Prostate gland (tissue), 2 donors: ENCODE measurements at regions not wholly inside any gene's neighbourhood (a gene's known extent, or its start where the extent isn't known, plus 50 kb on each side); places are given as distances from the start of the nearest gene placed in this dataset.
"Not testable (repeated sequence)": the region's sequence is repeated elsewhere in the genome, so short reads cannot be mapped to it uniquely, and the experiment has no call there.

Experiments used
- DNase-seq: peaks from one replicate; pipeline ENCODE4 v3.0.0-alpha.2; 2019; ENCODE audit warnings: low spot score
- H3K27ac ChIP-seq, 2 donors: fragments of 200-600 bp; sonication (generic); 2 replicates each; pipeline ENCODE4 v1.5.1; 2017 to 2019
- H3K27me3 ChIP-seq: fragments of 200-600 bp; sonication (generic); replicated peaks from 2 replicates; pipeline ENCODE4 v1.5.1; 2019; ENCODE audit not compliant: insufficient read depth
- H3K36me3 ChIP-seq, 2 donors: fragments of 200-600 bp; sonication (generic); 1 replicate in 1 of 2; 2 replicates in 1 of 2; pipeline versions ENCODE4 v1.5.1 to v1.8.1; 2017 to 2019
- H3K4me1 ChIP-seq: fragments of 200-600 bp; sonication (generic); replicated peaks from 2 replicates; pipeline ENCODE4 v1.5.1; 2019
- H3K4me3 ChIP-seq, 2 donors: fragments of 200-600 bp; sonication (generic); 2 replicates each; pipeline ENCODE4 v1.5.1; 2017 to 2019
- H3K9me3 ChIP-seq: fragments of 200-600 bp; sonication (generic); 2 replicates; pipeline ENCODE4 v1.5.1; 2017
- WGBS: methylation state at CpG from one replicate; pipeline ENCODE4 v1.1.5; 2018; 5-methylcytosine and 5-hydroxymethylcytosine counted together
- intact Hi-C: fragments of 100-400 bp; cut with DNase I; formaldehyde crosslinking; loops from one replicate; pipeline ENCODE4 v1.14.2; 2022

DNA sequence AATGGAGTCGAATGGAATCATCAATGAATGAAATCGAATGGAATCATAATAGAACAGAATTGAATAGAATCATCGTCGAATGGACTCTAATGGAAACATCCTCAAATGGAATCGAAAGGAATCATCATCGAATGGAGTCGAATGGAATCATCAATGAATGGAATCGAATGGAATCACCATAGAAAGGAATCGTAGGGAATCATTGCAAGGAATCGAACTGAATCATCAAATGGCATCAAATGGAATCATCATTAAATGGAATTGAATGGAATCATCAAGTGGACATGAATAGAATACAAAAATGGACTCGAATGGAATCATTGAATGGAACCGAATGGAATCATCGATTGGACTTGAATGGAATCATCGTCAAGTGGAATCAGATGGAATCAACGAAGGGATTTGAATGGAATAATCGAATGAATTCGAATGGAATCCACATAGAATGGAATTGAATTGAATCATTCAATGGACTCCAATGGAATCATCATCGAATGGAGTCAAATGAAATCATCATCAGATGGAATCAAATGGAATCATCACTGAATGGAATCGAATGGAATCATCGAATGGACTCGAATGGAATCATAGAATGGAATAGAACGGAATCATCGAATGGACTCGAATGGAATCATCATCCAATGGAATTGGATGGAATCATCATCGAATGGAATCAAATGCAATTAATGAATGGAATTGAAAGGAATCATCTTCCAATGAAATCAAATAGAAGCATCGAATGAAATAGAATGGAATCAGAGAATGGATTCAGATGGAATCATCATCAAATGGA, 228.1 kb downstream of the SHCBP1 start:
- H3K4me3 ChIP-seq, H3K9me3 ChIP-seq, H3K27me3 ChIP-seq, intact Hi-C loops, H3K27ac ChIP-seq, H3K4me1 ChIP-seq, H3K36me3 ChIP-seq: not testable (repeated sequence)
- peak; percentile 77 for DNase-seq
- WGBS: 74% methylated on average over 26 of the region's 26 CpGs

DNA sequence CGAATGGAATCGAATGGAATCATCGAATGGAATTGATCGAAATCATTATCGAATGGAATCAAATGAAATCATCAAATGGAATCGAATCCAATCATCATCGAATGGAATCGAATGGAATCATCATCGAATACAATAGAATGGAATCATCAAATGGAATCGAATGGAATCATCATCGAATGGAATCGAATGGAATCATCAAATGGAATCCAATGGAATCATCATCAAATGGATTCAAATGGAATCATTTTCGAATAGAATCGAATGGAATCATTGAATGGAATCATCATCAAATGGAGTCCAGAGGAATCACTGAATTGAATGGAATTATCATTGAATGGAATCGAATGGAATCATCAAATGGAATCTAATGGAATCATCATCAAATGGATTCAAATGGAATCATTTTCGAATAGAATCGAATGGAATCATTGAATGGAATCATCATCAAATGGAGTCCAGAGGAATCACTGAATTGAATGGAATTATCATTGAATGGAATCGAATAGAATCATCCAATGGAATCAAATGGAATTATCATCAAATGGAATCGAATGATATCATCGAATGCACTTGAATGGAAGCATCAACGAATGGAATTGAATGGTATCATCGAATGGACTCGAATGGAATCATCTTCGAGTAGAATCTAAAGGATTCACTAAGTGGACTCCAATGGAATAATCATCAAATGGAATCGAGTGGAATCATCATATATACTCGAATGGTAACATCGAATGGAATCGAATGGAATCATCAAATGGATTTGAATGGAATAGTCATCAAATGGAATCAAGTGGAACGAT, 230.3 kb downstream of the SHCBP1 start:
- H3K4me1 ChIP-seq, H3K9me3 ChIP-seq, intact Hi-C loops, H3K27ac ChIP-seq, H3K27me3 ChIP-seq, H3K4me3 ChIP-seq: not testable (repeated sequence)
- peak; percentile 92 for DNase-seq
- 76% methylated on average over 29 of the region's 29 CpGs for WGBS
- H3K36me3 ChIP-seq: peaks cover 0 to 11% of the 10 kb centered on the region in 2 donors

DNA sequence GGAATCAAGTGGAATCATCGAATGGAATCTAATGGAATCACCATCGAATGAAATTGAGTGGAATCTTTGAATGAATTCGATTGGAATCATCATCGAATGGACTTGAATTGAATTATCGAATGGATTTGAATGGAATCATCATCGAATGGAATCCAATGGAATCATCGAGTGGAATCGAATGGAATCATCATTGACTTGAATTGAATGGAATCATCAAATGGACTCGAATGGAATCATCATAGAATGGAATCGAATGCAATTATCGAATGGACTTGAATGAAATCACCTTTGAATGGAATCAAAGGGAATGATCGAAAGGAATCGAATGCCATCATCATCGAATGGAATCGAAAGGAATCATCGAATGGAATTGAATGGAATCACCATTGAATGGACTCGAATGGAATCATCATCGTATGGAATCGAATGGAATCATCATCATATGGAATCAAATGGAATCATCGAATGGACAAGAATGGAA, 231.6 kb downstream of the SHCBP1 start:
- intact Hi-C loops, H3K27me3 ChIP-seq, H3K4me1 ChIP-seq, H3K9me3 ChIP-seq: not testable (repeated sequence)
- Histone ChIP-seq H3K27ac (peak overlapping the region in 1 of 2 donors; percentile 0), H3K4me3 (peak overlapping the region; percentile 0), H3K36me3 (peaks cover 0 to 11% of the 10 kb centered on the region in 2 donors)
- WGBS: 78% methylated on average over 20 of the region's 20 CpGs
- peak; percentile 100 for DNase-seq

DNA sequence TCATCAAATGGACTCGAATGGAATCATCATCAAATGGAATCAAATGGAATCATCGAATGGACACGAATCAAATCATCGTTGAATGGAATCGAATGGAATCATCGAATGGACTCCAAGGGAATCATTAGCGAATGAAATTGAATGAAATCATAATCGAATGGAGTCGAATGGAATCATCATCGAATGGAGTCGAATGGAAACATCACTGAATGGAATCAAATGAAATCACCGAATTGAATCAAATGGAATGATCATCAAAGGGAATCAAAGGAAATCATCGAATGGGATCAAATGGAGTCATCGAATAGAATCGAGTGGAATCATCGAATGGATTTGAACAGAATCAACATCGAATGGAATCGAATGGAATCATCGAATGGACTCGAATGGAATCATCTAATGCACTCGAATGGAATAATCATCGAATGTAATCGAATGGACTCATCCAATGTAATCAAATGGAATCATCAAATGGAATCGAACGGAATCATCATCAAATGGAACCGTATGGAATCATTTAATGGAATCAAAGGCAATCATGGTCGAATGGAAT, 232.2 kb downstream of the SHCBP1 start:
- H3K4me3 ChIP-seq, DNase-seq, H3K4me1 ChIP-seq, H3K9me3 ChIP-seq, H3K27me3 ChIP-seq, H3K27ac ChIP-seq, intact Hi-C loops: not testable (repeated sequence)
- WGBS: 77% methylated on average over 27 of the region's 27 CpGs
- peaks cover 0 to 11% of the 10 kb centered on the region in 2 donors for H3K36me3 ChIP-seq

DNA sequence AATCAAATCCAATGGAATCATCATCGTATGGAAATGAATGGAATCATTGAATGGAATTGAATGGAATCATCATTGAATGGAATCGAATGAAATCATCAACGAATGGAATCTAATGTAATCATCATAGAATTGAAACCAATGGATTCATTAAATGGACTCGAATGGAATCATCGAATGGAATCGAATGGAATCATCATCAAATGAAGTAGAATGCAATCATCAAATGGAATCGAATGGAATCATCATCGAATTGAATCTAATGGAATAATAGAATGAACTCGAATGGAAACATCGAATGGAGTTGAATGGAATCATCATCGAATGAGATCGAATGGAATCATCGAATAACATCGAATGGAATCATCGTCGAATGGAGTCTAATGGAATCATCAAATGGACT, 232.8 kb downstream of the SHCBP1 start:
- H3K9me3 ChIP-seq, H3K4me3 ChIP-seq, H3K27me3 ChIP-seq, DNase-seq, H3K4me1 ChIP-seq, H3K27ac ChIP-seq, intact Hi-C loops: not testable (repeated sequence)
- H3K36me3 ChIP-seq: peaks cover 0 to 11% of the 10 kb centered on the region in 2 donors
- 75% methylated on average over 16 of the region's 16 CpGs for WGBS

DNA sequence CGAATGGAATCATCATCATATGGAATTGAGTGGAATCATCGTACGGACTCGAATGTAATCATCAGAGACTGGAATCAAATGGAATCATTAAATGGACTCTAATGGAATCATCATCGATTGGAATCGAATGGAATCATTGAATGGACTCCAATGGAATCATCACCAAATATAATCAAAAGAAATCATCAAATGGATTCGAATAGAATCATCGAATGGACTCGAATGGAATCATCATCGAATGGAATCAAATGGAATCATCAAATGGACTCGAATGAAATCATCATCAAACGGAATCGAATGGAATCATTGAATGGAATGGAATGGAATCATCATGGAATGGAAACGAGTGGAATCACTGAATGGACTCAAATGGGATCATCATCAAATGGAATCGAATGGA, 233.5 kb downstream of the SHCBP1 start:
- H3K27ac ChIP-seq, H3K9me3 ChIP-seq, H3K27me3 ChIP-seq, intact Hi-C loops, H3K4me1 ChIP-seq, H3K4me3 ChIP-seq: not testable (repeated sequence)
- peak; percentile 100 for DNase-seq
- H3K36me3 ChIP-seq: peaks cover 0 to 11% of the 10 kb centered on the region in 2 donors
- WGBS: 66% methylated on average over 15 of the region's 15 CpGs

DNA sequence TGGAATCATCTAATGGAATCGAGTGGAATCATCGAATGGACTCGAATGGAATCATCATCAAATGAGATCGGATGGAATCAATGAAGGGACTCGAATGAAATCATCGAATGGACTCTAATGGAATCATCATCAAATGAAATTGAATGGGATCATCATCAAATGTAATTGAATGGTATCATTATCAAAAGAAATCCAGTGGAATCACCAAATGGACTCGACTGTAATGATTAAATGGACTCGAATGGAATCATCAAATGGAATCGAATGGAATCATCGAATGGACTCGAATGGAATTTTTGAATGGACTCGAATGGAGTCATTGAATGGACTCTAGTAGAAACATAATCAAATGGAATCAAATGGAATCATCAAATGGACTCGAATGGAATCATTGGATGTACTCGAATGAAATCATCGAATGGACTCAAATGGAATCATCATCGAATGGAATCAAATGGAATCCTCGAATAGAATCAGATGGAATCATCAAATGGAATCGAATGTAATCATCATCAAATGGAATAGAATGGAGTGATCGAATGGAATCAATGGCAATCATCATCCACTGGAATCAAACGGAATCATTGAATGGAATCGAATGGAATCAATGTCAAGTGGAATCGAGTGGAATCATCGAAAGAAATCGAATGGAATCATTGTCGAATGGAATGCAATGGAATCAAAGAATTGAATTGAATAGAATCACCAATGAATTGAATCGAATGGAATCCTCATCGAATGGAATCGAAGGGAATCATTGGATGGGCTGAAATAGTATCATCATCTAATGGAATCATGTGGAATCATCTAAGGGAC, 234.2 kb downstream of the SHCBP1 start:
- intact Hi-C loops, H3K9me3 ChIP-seq, H3K27me3 ChIP-seq, H3K4me1 ChIP-seq: not testable (repeated sequence)
- 72% methylated on average over 28 of the region's 28 CpGs for WGBS
- peak overlapping the region; percentile 0 for H3K4me3 ChIP-seq
- peaks cover 0 to 11% of the 10 kb centered on the region in 2 donors for H3K36me3 ChIP-seq
- DNase-seq: peak; percentile 91
- peak overlapping the region in 1 of 2 donors; percentile 0 for H3K27ac ChIP-seq

DNA sequence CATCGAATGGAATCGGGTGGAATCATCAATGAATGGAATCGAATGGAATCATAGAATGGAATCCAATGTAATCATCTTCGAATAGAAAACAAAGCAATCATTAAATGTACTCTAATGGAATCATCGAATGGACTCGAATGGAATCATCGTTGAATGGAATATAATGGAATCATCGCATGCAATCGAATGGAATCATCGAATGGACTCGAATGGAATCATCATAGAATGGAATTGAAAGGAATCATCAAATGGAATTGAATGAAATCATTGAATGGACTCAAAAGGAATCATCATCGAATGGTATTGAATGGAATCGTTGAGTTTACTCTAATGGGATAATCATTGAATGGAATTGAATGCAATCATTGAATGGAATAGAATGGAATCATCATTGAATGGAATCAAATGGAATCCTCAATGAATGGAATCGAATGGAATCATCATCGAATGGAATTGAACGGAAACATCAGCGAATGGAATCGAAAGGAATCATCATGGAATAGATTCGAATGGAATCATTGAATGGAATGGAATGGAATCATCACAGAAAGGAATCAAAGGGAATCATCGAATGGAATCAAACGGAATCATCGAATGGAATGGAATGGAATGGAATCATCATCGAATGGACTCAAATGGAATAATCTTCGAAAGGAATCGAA, 234.9 kb downstream of the SHCBP1 start:
- not testable (repeated sequence) for DNase-seq

DNA sequence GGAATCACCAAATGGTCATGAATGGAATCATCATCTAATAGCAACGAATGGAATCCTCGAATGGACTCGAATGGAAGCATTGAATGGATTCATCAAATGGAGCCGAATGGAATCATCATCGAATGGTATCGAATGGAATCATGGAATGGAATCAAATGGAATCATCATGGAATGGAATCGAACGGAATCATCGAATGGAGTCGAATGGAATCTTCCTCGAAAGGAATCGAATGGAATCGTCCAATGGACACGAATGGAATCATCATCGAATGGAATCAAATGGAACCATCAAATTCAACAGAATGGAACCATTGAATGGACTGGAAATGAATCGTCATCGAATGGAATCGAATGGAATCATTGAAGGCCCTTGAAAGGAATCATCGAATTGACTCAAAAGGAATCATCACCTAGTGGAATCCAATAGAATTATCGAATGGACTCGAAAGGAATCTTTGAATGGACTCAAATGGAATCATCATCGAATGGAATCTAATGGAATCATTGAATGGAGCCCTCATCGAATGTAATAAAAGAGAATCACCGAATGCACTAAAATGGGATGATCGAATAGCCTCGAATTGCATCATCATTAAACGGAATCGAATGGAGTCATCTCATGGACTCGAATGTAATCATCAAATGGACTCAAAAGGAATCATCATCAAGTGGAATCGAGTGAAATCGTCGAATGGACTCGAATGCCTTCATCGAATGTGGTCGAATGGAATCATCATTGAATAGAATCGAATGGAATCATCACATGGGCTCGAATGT, 236.7 kb downstream of the SHCBP1 start:
- H3K36me3 ChIP-seq, intact Hi-C loops, H3K27ac ChIP-seq, H3K9me3 ChIP-seq, H3K4me1 ChIP-seq, H3K4me3 ChIP-seq, H3K27me3 ChIP-seq: not testable (repeated sequence)
- WGBS: 68% methylated on average over 37 of the region's 37 CpGs
- DNase-seq: peak; percentile 79

More for the DNA sequence above, 234.9 kb downstream of the SHCBP1 start:
- WGBS: 70% methylated on average over 25 of the region's 25 CpGs
- H3K27ac ChIP-seq, H3K4me1 ChIP-seq, H3K4me3 ChIP-seq, H3K27me3 ChIP-seq, intact Hi-C loops, H3K9me3 ChIP-seq: not testable (repeated sequence)
- H3K36me3 ChIP-seq: peaks cover 0 to 11% of the 10 kb centered on the region in 2 donors

DNA sequence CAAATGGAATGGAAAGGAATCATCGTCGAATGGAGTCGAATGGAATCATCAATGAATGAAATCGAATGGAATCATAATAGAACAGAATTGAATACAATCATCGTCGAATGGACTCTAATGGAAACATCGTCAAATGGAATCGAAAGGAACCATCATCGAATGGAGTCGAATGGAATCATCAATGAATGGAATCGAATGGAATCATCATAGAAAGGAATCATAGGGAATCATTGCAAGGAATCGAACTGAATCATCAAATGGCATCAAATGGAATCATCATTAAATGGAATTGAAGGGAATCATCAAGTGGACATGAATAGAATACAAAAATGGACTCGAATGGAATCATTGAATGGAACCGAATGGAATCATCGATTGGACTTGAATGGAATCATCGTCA, 237.6 kb downstream of the SHCBP1 start:
- H3K9me3 ChIP-seq, H3K27ac ChIP-seq, H3K4me1 ChIP-seq, H3K36me3 ChIP-seq, intact Hi-C loops, H3K4me3 ChIP-seq, H3K27me3 ChIP-seq, DNase-seq: not testable (repeated sequence)
- 69% methylated on average over 16 of the region's 16 CpGs for WGBS
